HepG2 (cell line): ENCODE measurements at regions not wholly inside any gene's neighbourhood (a gene's known extent, or its start where the extent isn't known, plus 50 kb on each side); places are given as distances from the start of the nearest gene placed in this dataset.

Experiments used
- ATAC-seq: fragments of 200-7000 bp; cut with Tn5 transposase; 3 replicates; pipeline ENCODE4 v1.9.1; 2020; ENCODE audit warnings: mild to moderate bottlenecking, moderate library complexity
- BruUV-seq: library from RNA; stranded (reverse); fragments of 400-500 nt; replicated peaks from 2 replicates; lab custom pipeline; 2021; lab: Mats Ljungman, UMichigan
- CTCF ChIA-PET: fragments of 300-600 bp; formaldehyde crosslinking; extraction: SDS; loops from one replicate; lab custom pipeline; 2021; ENCODE audit warnings: low total read pairs, inconsistent platforms, low intra/inter-chr PET ratio; lab: Yijun Ruan, JAX
- POLR2A ChIA-PET: fragments of 350-600 bp; sonication (Branson Sonifier 250); formaldehyde crosslinking; loops from one replicate; lab custom pipeline; 2020; ENCODE audit warnings: antibody characterized with exemption, inconsistent platforms; lab: Yijun Ruan, JAX
- DNase-seq: peaks from one replicate; pipeline ENCODE4 v3.0.0-alpha.2; 2015; ENCODE audit warnings: low spot score
- FAIRE-seq: peaks from 3 replicates; lab custom pipeline; 2011; peaks lifted over from hg19 to GRCh38; lab: Jason Lieb, UNC
- H2AFZ ChIP-seq: one replicate; pipeline ENCODE4 v1.6.1; 2011; ENCODE audit warnings: low read length, inconsistent platforms
- H3K27ac ChIP-seq: fragments of 300-600 bp; 3 replicates; pipeline ENCODE4 v1.8.0; 2011; ENCODE audit warnings: mixed run types, mild to moderate bottlenecking, mixed read lengths, low read length, inconsistent platforms; ENCODE audit not compliant: insufficient read depth; ENCODE audit errors: extremely low read length
- H3K27me3 ChIP-seq, 2 experiments: fragments of 200-600 bp in 1 of 2; 2 replicates in 1 of 2; 3 replicates in 1 of 2; pipeline versions ENCODE4 v1.6.0 to v1.8.0; 2011; ENCODE audit warnings: low read length in 2 of 2, mild to moderate bottlenecking in 2 of 2, moderate library complexity in 2 of 2, inconsistent platforms in 1 of 2; ENCODE audit not compliant: insufficient read depth in 2 of 2, control insufficient read depth in 1 of 2
- H3K36me3 ChIP-seq, 2 experiments: fragments of 200-600 bp in 1 of 2; replicated peaks in 1 of 2; 2 replicates in 1 of 2; 3 replicates in 1 of 2; pipeline versions ENCODE4 v1.5.1 to v1.8.0; 2011; ENCODE audit warnings: low read length in 2 of 2, inconsistent platforms in 1 of 2; ENCODE audit not compliant: insufficient read depth in 2 of 2, control insufficient read depth in 1 of 2
- H3K4me1 ChIP-seq: 2 replicates; pipeline ENCODE4 v1.5.1; 2012; ENCODE audit warnings: low read length, inconsistent platforms; ENCODE audit not compliant: insufficient read depth
- H3K4me2 ChIP-seq: 2 replicates; pipeline ENCODE4 v1.6.0; 2011; ENCODE audit warnings: low read depth, low read length, inconsistent platforms
- H3K4me3 ChIP-seq, 3 experiments: fragments of 200-600 bp in 1 of 3; sonication (generic), shearing (Covaris generic) in 1 of 3; replicated peaks in 1 of 3; 2 replicates each; pipeline ENCODE4 v1.5.1; 2011 to 2016; ENCODE audit warnings: low read length in 3 of 3, inconsistent platforms in 2 of 3, low read depth in 2 of 3, mild to moderate bottlenecking in 2 of 3, control low read depth in 1 of 3, mixed read lengths in 1 of 3; ENCODE audit not compliant: insufficient read depth in 1 of 3
- H3K79me2 ChIP-seq: one replicate; pipeline ENCODE4 v1.6.1; 2011; ENCODE audit warnings: low read length, inconsistent platforms; ENCODE audit not compliant: insufficient read depth
- H3K9ac ChIP-seq: 2 replicates; pipeline ENCODE4 v1.6.0; 2011; ENCODE audit warnings: mild to moderate bottlenecking, low read depth, low read length, inconsistent platforms; ENCODE audit not compliant: insufficient read depth
- H3K9me3 ChIP-seq: 2 replicates; pipeline ENCODE4 v1.5.1; 2012; ENCODE audit warnings: mild to moderate bottlenecking, low read length
- H4K20me1 ChIP-seq: 2 replicates; pipeline ENCODE4 v1.6.0; 2011; ENCODE audit warnings: inconsistent platforms, mild to moderate bottlenecking, low read length, moderate library complexity; ENCODE audit not compliant: insufficient read depth
- CBFB ChIP-seq: sonication (generic); formaldehyde crosslinking; IDR thresholded peaks from 2 replicates; pipeline ENCODE4 v1.4.0; 2020; ENCODE audit warnings: missing genetic modification reagents
- KAT8 ChIP-seq: IDR thresholded peaks from 2 replicates; pipeline ENCODE4 v1.6.1; 2016; ENCODE audit warnings: missing genetic modification reagents, missing compliant biosample characterization
- MLLT10 ChIP-seq: sonication (generic); formaldehyde crosslinking; IDR thresholded peaks from 2 replicates; pipeline ENCODE4 v1.4.0; 2020; ENCODE audit warnings: missing genetic modification reagents
- PHB2 ChIP-seq: fragments of 450-650 bp; IDR thresholded peaks from 2 replicates; pipeline ENCODE4 v1.6.1; 2018; ENCODE audit not compliant: partially characterized antibody
- SAP130 ChIP-seq: IDR thresholded peaks from 2 replicates; pipeline ENCODE4 v1.6.1; 2016; ENCODE audit warnings: low read depth
- ZIK1 ChIP-seq: sonication (generic); formaldehyde crosslinking; IDR thresholded peaks from 2 replicates; pipeline ENCODE4 v1.5.0; 2020; ENCODE audit warnings: mild to moderate bottlenecking, low read depth, missing genetic modification reagents, borderline replicate concordance
- ZNF18 ChIP-seq: sonication (generic); formaldehyde crosslinking; IDR thresholded peaks from 2 replicates; pipeline ENCODE4 v1.8.0; 2022; ENCODE audit warnings: mild to moderate bottlenecking, missing genetic modification reagents; ENCODE audit not compliant: insufficient replicate concordance
- ZNF264 ChIP-seq: sonication (generic); formaldehyde crosslinking; IDR thresholded peaks from 2 replicates; pipeline ENCODE4 v1.4.0; 2020; ENCODE audit warnings: missing genetic modification reagents
- ZNF609 ChIP-seq: sonication (generic); formaldehyde crosslinking; IDR thresholded peaks from 2 replicates; pipeline ENCODE4 v1.4.0; 2020; ENCODE audit warnings: mild to moderate bottlenecking, missing genetic modification reagents, borderline replicate concordance
- ZNF83 ChIP-seq: sonication (generic); formaldehyde crosslinking; IDR thresholded peaks from 2 replicates; pipeline ENCODE4 v1.4.0; 2020; ENCODE audit warnings: missing genetic modification reagents, mild to moderate bottlenecking, borderline replicate concordance
- ZNF839 ChIP-seq: sonication (generic); formaldehyde crosslinking; IDR thresholded peaks from 2 replicates; pipeline ENCODE4 v1.4.0; 2020; ENCODE audit warnings: missing genetic modification reagents, mild to moderate bottlenecking, borderline replicate concordance
- WGBS: methylation state at CpG from one replicate; pipeline ENCODE4 v1.1.6; 2017; ENCODE audit warnings: low lambda C conversion rate; 5-methylcytosine and 5-hydroxymethylcytosine counted together
- in situ Hi-C: cut with HindIII; loops from 2 replicates; pipeline ENCODE4 v1.10.0; 2017; ENCODE audit warnings: low pct_unique_long_range_greater_than_20kb; ENCODE audit not compliant: extremely low pct_ligation_motif_present
- intact Hi-C: fragments of 100-400 bp; cut with micrococcal nuclease; formaldehyde crosslinking; loops from one replicate; pipeline ENCODE4 v1.10.0; 2022; ENCODE audit not compliant: unreplicated experiment
- TF ChIP-seq, protein P1 (sequence below): sonication (generic); formaldehyde crosslinking; IDR thresholded peaks from 2 replicates; pipeline ENCODE4 v1.5.0; 2020; ENCODE audit warnings: mild to moderate bottlenecking, missing genetic modification reagents
- TF ChIP-seq, protein P2 (sequence below): sonication (generic); formaldehyde crosslinking; IDR thresholded peaks from 2 replicates; pipeline ENCODE4 v1.4.0; 2020; ENCODE audit warnings: mild to moderate bottlenecking, missing genetic modification reagents, borderline replicate concordance

DNA sequence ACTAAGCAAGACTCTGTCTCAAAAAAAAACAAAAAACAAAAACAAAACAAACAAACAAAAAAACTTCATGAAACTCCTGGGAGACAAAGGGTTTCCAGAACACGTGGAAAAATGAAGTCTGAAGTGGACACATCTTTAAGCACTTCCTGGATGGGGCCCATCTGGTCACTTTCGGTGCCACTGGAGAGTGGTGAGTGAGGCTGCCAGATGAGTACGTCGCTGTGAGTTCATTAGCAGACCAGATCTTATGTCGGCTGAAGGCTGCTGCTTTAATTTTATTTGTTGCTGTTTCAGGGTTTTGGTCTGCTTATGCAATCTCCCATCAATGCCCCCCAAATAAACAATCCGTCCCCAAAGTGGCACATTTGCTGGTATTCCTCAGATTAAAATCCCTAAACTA lies 64.4 kb downstream of the NPTX2 start (continued):
- TF ChIP-seq ZNF839 (no peak), PHB2 (no peak), ZNF264 (CRISPR knock-in tag) (no peak), ZNF18 (CRISPR knock-in tag) (no peak), CBFB (CRISPR knock-in tag) (no peak), ZNF83 (CRISPR knock-in tag) (no peak)
- TF ChIP-seq, protein P1, sequence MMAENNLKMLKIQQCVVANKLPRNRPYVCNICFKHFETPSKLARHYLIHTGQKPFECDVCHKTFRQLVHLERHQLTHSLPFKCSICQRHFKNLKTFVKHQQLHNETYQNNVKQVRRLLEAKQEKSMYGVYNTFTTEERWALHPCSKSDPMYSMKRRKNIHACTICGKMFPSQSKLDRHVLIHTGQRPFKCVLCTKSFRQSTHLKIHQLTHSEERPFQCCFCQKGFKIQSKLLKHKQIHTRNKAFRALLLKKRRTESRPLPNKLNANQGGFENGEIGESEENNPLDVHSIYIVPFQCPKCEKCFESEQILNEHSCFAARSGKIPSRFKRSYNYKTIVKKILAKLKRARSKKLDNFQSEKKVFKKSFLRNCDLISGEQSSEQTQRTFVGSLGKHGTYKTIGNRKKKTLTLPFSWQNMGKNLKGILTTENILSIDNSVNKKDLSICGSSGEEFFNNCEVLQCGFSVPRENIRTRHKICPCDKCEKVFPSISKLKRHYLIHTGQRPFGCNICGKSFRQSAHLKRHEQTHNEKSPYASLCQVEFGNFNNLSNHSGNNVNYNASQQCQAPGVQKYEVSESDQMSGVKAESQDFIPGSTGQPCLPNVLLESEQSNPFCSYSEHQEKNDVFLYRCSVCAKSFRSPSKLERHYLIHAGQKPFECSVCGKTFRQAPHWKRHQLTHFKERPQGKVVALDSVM, result no peak

DNA sequence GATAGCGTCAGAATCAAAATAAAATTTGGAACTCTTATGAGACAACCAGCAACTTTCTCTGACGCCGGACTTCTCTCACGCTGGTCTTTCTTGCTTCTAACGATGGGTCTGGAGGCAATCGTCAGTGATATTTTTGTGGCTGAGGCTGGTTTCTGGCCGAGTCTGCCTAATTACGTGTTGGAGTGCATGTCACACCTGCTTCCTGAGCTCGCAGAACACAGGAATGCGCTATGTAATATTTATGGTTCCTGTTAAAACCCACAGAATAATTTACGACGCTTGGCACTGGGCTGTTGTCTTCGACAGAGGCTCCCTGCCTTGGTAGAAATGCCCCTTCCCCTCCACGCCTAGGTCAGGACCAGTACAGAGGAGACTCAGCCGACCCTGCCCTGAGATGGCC lies 64.9 kb downstream of the NPTX2 start:
- Histone ChIP-seq H4K20me1 (no peaks in the 10 kb centered on the region), H3K79me2 (no peaks in the 10 kb centered on the region), H3K27me3 (peaks cover 0 to 8% of the 10 kb centered on the region in 2 experiments; a peak in 1 of 5 replicates), H3K9me3 (no peaks in the 10 kb centered on the region), H3K4me3 (no peak overlapping the region), H3K9ac (no peak overlapping the region), H2AFZ (no peak overlapping the region), H3K4me1 (no peaks in the 10 kb centered on the region), H3K4me2 (no peak overlapping the region), H3K36me3 (no peaks in the 10 kb centered on the region), H3K27ac (no peak overlapping the region)
- CTCF ChIA-PET, result no interaction called here
- intact Hi-C loops, result no loop called here
- ATAC-seq (no peak), DNase-seq (no peak), FAIRE-seq (no peak)
- BruUV-seq, result no TSS peak
- in situ Hi-C loops, result no loop called here
- POLR2A ChIA-PET, result no interaction called here
- 24% methylated on average over 14 of the region's 15 CpGs for WGBS
- no peak for TF ChIP-seq SAP130 (CRISPR knock-in tag)
- TF ChIP-seq ZIK1, result no peak
- no peak for TF ChIP-seq ZNF609 (CRISPR knock-in tag)
- TF ChIP-seq, protein P2, sequence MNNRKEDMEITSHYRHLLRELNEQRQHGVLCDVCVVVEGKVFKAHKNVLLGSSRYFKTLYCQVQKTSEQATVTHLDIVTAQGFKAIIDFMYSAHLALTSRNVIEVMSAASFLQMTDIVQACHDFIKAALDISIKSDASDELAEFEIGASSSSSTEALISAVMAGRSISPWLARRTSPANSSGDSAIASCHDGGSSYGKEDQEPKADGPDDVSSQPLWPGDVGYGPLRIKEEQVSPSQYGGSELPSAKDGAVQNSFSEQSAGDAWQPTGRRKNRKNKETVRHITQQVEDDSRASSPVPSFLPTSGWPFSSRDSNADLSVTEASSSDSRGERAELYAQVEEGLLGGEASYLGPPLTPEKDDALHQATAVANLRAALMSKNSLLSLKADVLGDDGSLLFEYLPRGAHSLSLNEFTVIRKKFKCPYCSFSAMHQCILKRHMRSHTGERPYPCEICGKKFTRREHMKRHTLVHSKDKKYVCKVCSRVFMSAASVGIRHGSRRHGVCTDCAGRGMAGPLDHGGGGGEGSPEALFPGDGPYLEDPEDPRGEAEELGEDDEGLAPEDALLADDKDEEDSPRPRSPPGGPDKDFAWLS (CRISPR knock-in tag), result no peak
- no peak for TF ChIP-seq MLLT10 (CRISPR knock-in tag)
- TF ChIP-seq KAT8 (CRISPR knock-in tag), result no peak
